Activated B cell treated with CpG ODN at 0.5 μM for 24 hours (primary cell): ENCODE measurements at regions not wholly inside any gene's neighbourhood (a gene's known extent, or its start where the extent isn't known, plus 50 kb on each side); places are given as distances from the start of the nearest gene placed in this dataset.

ENCODE experiments used
- ATAC-seq: fragments of 200-7000 bp; cut with Tn5 transposase; one replicate; pipeline ENCODE4 v1.10.0; 2021; ENCODE audit warnings: low read depth, mild to moderate bottlenecking, moderate library complexity
- CTCF ChIA-PET: fragments of 350-600 bp; sonication (Branson Sonifier 250); formaldehyde crosslinking; loops from one replicate; lab custom pipeline; 2021; ENCODE audit warnings: antibody characterized with exemption; lab: Charles Lee
- POLR2A ChIA-PET: fragments of 350-600 bp; sonication (Branson Sonifier 250); formaldehyde crosslinking; loops from one replicate; lab custom pipeline; 2021; ENCODE audit warnings: antibody characterized with exemption; lab: Charles Lee
- DNase-seq: peaks from one replicate; pipeline ENCODE4 v3.0.0; 2022
- H3K27ac Mint-ChIP-seq: one replicate; pipeline ENCODE4 v1.8.0; 2020; ENCODE audit warnings: mixed read lengths
- H3K27me3 Mint-ChIP-seq: one replicate; pipeline ENCODE4 v1.8.0; 2021; ENCODE audit warnings: mixed read lengths
- H3K36me3 Mint-ChIP-seq: one replicate; pipeline ENCODE4 v1.8.0; 2021; ENCODE audit warnings: low read depth, mixed read lengths
- H3K4me1 Mint-ChIP-seq: one replicate; pipeline ENCODE4 v1.8.0; 2021; ENCODE audit warnings: mixed read lengths
- H3K4me3 Mint-ChIP-seq: one replicate; pipeline ENCODE4 v1.8.0; 2020; ENCODE audit warnings: mild to moderate bottlenecking, mixed read lengths
- H3K9me3 Mint-ChIP-seq: one replicate; pipeline ENCODE4 v1.8.0; 2020; ENCODE audit warnings: mixed read lengths
- intact Hi-C: fragments of 100-400 bp; cut with micrococcal nuclease; formaldehyde crosslinking; loops from one replicate; pipeline ENCODE4 v1.15.1; 2024
- TF ChIP-seq, protein P1 (sequence below): fragments of 200-600 bp; IDR thresholded peaks from one replicate; pipeline ENCODE4 v1.8.0; 2022; ENCODE audit warnings: antibody characterized with exemption, mild to moderate bottlenecking

GRCh38 chr2:12870692-12871091, 154.0 kb downstream of the TRIB2 start:
- no peak for DNase-seq
- ChIA-PET CTCF (no interaction called here), POLR2A (no interaction called here)
- Mint-ChIP-seq H3K36me3 (no peaks in the 10 kb centered on the region), H3K9me3 (no peaks in the 10 kb centered on the region), H3K4me1 (no peaks in the 10 kb centered on the region), H3K4me3 (no peak overlapping the region), H3K27ac (no peak overlapping the region), H3K27me3 (peaks cover 21% of the 10 kb centered on the region)
- no peak for ATAC-seq
- intact Hi-C loops, result no loop called here
- TF ChIP-seq, protein P1, sequence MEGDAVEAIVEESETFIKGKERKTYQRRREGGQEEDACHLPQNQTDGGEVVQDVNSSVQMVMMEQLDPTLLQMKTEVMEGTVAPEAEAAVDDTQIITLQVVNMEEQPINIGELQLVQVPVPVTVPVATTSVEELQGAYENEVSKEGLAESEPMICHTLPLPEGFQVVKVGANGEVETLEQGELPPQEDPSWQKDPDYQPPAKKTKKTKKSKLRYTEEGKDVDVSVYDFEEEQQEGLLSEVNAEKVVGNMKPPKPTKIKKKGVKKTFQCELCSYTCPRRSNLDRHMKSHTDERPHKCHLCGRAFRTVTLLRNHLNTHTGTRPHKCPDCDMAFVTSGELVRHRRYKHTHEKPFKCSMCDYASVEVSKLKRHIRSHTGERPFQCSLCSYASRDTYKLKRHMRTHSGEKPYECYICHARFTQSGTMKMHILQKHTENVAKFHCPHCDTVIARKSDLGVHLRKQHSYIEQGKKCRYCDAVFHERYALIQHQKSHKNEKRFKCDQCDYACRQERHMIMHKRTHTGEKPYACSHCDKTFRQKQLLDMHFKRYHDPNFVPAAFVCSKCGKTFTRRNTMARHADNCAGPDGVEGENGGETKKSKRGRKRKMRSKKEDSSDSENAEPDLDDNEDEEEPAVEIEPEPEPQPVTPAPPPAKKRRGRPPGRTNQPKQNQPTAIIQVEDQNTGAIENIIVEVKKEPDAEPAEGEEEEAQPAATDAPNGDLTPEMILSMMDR, result no peak

- intact Hi-C loops, result no loop called here
- Mint-ChIP-seq H3K27ac (no peak overlapping the region), H3K36me3 (no peaks in the 10 kb centered on the region), H3K9me3 (no peaks in the 10 kb centered on the region), H3K27me3 (peaks cover 21% of the 10 kb centered on the region), H3K4me3 (no peak overlapping the region), H3K4me1 (no peaks in the 10 kb centered on the region)
- DNase-seq (no peak), ATAC-seq (no peak)
- TF ChIP-seq, protein P1, result no peak
- CTCF ChIA-PET, result no interaction called here
- POLR2A ChIA-PET, result no interaction called here
These were observed 155.1 kb downstream of the TRIB2 start for GRCh38 chr2:12871694-12872315.

GRCh38 chr2:12877761-12878160, 161.0 kb downstream of the TRIB2 start:
- intact Hi-C loops, result no loop called here
- no peaks in the 10 kb centered on the region for H3K36me3 Mint-ChIP-seq
- TF ChIP-seq, protein P1, result no peak
- H3K27me3 Mint-ChIP-seq, result peaks cover 8% of the 10 kb centered on the region
- no peak overlapping the region for H3K27ac Mint-ChIP-seq
- DNase-seq (no peak), ATAC-seq (no peak)
- no peak overlapping the region for H3K4me3 Mint-ChIP-seq
- POLR2A ChIA-PET, result no interaction called here
- CTCF ChIA-PET, result no interaction called here
- H3K4me1 Mint-ChIP-seq, result no peaks in the 10 kb centered on the region
- no peaks in the 10 kb centered on the region for H3K9me3 Mint-ChIP-seq

DNA sequence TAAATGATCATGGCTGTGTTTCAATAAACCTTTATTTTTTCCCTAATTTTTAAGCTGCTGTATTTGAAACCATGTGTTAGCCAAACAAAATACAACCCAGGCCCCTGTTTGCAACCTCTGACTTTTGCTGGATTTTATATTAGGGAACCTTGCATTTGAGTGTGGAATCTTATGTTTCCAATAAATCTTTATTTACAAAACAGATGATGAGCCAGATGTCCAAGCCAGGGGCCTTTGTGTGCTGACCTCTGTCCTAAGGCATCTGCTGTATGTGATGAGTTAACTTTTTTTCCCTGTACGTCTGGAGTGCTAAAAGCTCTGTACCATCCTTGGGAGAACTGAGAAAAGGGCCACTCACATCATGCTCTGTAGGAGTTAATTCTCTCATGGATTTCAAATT, 162.9 kb downstream of the TRIB2 start:
- H3K4me1 Mint-ChIP-seq, result no peaks in the 10 kb centered on the region
- POLR2A ChIA-PET, result no interaction called here
- no peaks in the 10 kb centered on the region for H3K36me3 Mint-ChIP-seq
- no peak for ATAC-seq
- no peak for DNase-seq
- intact Hi-C loops, result no loop called here
- no peaks in the 10 kb centered on the region for H3K9me3 Mint-ChIP-seq
- H3K27ac Mint-ChIP-seq, result no peak overlapping the region
- CTCF ChIA-PET, result no interaction called here
- H3K4me3 Mint-ChIP-seq, result no peak overlapping the region
- TF ChIP-seq, protein P1, result no peak
- peaks cover 5% of the 10 kb centered on the region for H3K27me3 Mint-ChIP-seq

DNA sequence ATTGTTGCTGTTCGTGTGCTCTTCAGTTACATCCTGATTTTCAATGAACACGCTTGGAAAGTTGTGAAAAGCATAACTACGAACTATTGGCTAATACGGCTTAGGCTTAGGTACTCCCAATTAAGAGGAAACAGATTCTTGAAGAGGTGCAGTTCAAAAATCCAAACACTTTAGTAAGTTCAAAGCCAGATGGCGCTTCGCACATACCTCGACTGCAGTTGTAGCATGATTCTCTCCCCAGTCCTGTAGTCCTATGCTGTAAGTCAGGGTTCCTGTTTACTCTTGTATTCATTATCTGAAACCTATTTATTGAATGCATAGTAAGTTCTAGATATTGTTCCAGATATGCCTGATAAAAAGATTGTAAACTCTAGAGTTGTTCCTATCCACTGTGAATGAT, 165.2 kb downstream of the TRIB2 start:
- ChIA-PET POLR2A (no interaction called here), CTCF (no interaction called here)
- Mint-ChIP-seq H3K9me3 (no peaks in the 10 kb centered on the region), H3K36me3 (no peaks in the 10 kb centered on the region), H3K27me3 (peaks cover 5% of the 10 kb centered on the region), H3K4me3 (no peak overlapping the region), H3K27ac (no peak overlapping the region), H3K4me1 (no peaks in the 10 kb centered on the region)
- TF ChIP-seq, protein P1, result no peak
- intact Hi-C loops, result no loop called here
- ATAC-seq (no peak), DNase-seq (no peak)
